Fibroblast of mammary gland (primary cell): ENCODE measurements at regions not wholly inside any gene's neighbourhood (a gene's known extent, or its start where the extent isn't known, plus 50 kb on each side); places are given as distances from the start of the nearest gene placed in this dataset.

Source experiments
- DNase-seq: peaks from one replicate; pipeline ENCODE4 v3.0.0-alpha.2; 2010; ENCODE audit warnings: low read depth
- H3K4me3 ChIP-seq: 2 replicates; pipeline ENCODE4 v1.5.1; 2011; ENCODE audit warnings: low read depth, mild to moderate bottlenecking, low read length, moderate library complexity; ENCODE audit not compliant: control insufficient read depth
- TF ChIP-seq, protein P1 (sequence below): conservative IDR thresholded peaks from 2 replicates; pipeline ENCODE4 v1.5.1; 2011; ENCODE audit warnings: low read depth, low read length, inconsistent platforms; ENCODE audit not compliant: control insufficient read depth, insufficient read depth

DNA sequence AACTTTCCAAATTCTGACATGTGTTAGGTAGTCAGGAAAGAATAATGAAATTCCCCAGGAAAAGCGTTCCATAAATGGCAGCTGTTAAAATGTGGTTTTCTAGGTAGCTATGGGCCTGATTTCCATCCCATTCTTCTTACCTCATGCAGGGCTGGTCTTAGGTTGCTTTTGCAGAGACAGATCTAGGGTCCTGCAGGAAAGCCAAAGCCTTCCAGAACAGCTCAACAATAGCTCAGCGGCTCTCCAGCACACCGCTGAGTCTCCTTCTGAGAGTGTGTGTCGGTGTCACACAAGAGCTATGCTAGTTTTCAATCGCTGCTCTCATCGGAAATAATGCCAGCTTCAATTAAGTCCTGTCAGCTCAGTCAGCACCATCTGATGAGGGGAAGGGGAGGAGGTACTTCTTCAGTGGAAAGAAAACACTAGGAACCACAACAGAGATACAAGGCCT lies 106.7 kb downstream of the TMEM30B start:
- no peak for DNase-seq
- no peak overlapping the region for H3K4me3 ChIP-seq
- TF ChIP-seq, protein P1, sequence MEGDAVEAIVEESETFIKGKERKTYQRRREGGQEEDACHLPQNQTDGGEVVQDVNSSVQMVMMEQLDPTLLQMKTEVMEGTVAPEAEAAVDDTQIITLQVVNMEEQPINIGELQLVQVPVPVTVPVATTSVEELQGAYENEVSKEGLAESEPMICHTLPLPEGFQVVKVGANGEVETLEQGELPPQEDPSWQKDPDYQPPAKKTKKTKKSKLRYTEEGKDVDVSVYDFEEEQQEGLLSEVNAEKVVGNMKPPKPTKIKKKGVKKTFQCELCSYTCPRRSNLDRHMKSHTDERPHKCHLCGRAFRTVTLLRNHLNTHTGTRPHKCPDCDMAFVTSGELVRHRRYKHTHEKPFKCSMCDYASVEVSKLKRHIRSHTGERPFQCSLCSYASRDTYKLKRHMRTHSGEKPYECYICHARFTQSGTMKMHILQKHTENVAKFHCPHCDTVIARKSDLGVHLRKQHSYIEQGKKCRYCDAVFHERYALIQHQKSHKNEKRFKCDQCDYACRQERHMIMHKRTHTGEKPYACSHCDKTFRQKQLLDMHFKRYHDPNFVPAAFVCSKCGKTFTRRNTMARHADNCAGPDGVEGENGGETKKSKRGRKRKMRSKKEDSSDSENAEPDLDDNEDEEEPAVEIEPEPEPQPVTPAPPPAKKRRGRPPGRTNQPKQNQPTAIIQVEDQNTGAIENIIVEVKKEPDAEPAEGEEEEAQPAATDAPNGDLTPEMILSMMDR = no peak

DNA sequence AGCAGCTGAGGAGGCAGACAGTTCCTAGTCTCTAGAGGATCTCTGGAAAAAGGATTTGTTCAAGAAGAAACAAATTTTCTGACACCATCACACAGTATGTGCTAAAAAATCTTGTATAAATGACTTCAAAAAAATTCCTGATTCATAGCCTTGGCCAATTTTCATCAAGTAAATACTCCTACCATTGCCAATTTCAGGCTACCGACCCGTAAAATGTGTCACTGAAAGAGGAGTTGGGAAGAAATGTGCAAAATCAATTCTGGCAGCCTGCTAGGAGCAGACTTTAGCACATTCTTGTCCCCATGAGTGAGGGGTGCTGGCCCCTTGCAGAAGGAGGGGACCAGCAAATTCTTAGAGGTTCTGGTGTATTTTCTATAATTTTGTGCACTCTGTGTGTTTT lies 109.4 kb downstream of the TMEM30B start:
- DNase-seq = no peak
- TF ChIP-seq, protein P1 = no peak
- H3K4me3 ChIP-seq = no peak overlapping the region

DNA sequence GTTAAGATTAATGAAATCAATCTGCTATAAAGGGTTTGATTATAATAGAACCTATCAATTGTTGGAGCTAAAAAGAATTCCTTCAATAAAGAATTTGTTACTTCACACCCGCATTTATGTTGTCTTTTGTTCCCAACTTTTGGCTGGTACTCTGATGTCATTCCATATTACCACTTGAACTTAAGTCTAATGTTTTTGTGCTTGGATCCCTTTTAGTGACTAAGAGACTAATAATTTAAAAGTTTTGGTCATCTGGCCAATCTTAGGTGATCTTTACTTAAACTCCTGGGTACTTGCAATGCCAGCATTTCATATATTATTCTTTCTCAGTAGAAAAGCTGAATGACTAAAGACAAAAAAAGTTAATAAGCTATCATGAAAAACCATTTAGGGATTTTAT lies 113.0 kb downstream of the TMEM30B start:
- no peak for DNase-seq
- TF ChIP-seq, protein P1 = no peak
- no peak overlapping the region for H3K4me3 ChIP-seq

DNA sequence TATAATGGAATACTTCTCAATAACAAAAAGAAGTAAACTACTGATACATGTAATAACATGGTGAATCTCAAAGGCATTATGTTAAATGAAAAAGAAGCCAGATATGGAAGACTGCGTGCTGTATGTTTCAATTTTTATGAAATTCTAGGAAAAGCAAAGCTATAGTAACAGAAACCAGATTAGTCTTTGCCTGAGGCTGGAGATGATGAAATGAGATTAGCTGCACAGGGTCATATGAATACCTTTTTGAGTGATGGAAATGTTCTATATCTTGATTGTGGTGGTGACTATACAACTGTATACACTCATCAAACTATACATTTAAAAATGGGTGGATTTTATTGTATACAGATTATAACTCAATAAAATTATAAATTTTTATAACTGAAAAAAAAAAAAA lies 113.5 kb downstream of the TMEM30B start:
- TF ChIP-seq, protein P1 = no peak
- no peak for DNase-seq
- no peak overlapping the region for H3K4me3 ChIP-seq

DNA sequence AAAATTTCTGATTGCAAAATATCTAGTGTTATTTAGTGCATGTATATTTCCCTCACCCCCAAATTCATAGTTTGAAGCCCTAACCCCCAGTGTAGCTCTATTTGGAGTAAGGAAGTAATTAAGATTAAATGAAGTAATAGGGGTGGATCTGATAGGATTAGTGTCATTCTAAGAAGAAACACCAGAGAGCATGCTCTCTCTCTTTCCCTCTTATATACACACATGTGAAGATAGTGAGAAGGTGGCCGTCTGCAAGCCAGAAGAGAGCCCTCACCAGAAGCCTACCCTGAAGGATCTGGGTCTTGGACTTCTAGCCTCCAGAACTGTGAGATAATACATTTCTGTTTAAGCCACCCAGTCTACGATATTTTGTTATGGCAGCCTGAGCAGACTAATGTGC lies 120.3 kb downstream of the TMEM30B start:
- no peak for DNase-seq

DNA sequence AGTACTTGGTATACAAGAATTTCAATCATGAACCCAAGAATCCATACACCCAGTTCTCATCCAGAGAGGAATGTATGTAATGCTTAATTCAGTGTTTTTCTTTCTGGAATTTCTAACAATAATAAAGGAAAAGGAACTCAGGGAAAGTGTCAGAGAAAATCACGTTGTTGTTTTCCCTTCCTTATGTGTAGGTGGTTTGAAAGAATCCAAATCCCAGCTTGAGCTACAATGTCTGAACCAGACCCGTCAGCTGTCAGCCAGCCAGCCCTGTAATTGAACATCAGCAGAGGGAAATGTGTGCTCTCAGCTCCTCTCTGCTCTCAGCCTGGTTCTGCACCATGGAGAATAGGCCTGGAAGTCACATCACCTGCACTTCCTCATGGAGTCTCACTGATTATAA lies 126.5 kb downstream of the TMEM30B start:
- no peak for DNase-seq
- H3K4me3 ChIP-seq = no peak overlapping the region
- TF ChIP-seq, protein P1 = no peak

More for the DNA sequence above, 120.3 kb downstream of the TMEM30B start:
- TF ChIP-seq, protein P1 = no peak
- H3K4me3 ChIP-seq = no peak overlapping the region

DNA sequence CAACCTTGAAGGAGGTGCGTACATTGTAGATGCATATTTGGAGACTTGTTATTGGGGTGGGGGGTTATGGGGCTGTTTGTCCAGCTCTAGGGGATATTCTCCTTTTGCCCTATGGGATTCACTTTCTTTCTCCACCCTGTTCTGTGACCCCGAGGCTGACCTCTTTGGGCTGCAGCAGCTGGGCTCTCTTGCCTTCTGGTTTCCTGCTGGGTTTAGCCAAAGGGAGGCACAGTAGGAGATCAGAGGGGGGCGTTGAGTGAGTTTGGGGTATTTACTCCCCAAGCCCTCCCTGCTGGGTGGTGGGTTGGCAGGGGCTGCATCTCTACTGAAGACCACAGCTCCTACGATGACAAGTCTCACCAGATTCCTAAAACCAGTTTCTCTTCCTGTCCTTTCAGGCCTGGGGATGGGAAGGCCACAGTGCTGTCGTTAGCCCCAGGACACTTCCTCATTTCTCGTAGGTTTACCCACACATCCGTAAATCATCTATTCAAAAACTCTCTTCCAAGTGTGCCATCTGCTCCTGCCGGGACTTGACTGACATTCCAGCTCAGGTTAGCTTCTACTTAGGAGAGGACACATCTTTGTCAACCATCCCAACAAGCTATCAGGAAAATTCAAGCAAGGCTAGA lies 127.1 kb downstream of the TMEM30B start:
- TF ChIP-seq, protein P1 = no peak
- no peak overlapping the region for H3K4me3 ChIP-seq
- no peak for DNase-seq
